DMS53 treated with DMSO at 0.1 percent for 48 hours (cell line): ENCODE measurements at regions not wholly inside any gene's neighbourhood (a gene's known extent, or its start where the extent isn't known, plus 50 kb on each side); places are given as distances from the start of the nearest gene placed in this dataset.

Source experiments
- DNase-seq: peaks from one replicate; lab custom pipeline; 2025; ENCODE audit not compliant: unreplicated experiment; lab: John Stamatoyannopoulos, UW

DNA sequence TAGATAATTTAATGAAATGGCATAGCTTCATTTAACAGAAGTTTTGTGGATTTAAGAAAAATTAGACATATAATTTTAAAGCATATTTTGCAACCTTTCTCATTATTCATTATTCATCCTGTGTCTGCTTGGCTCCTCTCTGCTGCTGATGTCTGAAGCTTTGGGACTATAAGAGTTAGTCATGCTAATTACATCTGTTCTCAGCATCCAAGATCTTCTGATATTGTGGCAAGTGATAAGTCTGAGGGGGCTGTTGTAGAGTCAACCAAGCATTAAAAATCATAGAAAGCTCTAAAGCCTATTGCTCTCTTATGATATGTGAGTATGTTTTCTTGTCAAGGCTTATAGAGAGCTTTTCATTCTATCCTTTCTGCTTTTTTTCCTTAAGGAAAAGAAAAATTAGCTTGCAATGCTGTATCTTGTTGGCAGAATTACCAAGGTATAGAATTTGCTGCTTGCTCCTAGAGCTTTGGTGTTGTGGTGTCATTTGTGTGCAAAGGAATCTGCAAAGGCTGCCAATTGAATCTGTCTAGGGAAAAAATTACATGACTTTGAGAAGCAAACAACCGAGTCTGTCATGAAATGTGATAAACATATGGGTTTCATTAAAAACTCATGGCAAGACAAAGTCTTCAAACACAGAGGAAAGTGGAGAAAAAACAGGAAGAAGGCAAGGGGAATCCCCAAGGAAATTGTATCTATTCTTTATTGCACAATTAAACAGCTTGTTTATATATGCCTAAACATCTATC, 156.1 kb upstream of the DAB2 start:
- DNase-seq = no peak

DNA sequence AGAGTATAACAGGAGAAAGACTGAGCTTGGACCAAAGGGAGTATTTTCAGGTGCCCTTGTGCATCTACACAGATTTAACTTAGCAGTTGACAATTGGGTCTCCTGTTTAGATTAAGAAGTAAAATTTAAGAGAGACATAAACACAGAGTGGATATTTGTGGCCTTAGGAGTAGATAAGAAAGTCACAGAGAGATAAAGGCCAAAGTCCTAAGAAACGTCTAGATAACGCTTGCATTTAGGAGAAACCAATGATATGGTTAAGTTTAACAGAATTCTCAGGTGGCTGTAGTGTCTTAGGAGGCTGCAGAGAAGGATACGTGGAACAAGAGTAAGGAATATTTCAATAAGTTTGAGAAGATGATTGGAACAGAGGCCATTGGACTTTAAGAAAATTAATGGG, 155.0 kb upstream of the DAB2 start:
- no peak for DNase-seq

DNA sequence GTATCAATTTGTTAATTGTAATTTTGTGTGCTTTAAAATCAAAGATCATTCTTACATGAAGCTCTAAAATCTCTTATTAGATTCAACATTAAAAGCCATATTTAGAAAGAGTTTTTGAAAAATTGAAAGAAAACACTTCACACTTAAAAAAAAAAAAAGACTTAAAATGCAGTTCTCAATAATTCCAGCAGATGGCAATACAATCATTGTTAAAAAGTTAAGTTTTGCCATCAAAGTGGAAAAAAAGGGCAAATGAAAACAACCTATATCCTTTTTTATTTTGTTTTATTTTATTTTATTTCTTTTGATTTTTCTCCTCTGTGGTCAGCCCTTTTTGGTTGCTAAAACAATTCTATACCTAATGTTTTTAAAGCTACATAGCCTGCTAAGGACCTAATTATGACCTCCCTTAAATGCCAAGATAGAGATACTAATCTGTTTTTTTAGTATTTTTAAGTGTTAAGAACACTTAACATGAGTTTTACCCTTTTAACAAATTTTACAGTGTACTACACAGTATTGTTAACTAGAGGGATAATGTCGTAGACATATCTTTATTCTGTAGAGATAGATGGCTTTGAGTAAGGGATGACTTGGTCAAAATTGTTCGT, 154.2 kb upstream of the DAB2 start:
- no peak for DNase-seq

DNA sequence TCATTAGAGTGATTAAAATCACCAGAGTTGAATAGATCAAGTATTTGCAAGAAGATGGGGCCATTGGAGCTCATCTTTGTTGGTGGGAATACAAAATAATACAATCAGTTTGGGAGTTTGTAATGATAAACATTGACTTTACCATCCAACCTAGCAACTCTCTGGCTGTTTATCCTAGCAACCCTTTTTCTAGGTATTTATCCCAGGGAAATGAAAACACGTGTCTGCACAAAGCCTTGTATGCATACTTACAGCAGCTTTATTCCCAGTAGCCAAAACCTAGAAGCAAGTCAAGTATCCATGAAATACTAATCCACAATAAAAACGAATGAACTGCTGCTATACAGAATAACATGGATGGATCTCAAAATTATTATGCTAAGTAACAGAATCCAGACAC, 152.7 kb upstream of the DAB2 start:
- DNase-seq = no peak

DNA sequence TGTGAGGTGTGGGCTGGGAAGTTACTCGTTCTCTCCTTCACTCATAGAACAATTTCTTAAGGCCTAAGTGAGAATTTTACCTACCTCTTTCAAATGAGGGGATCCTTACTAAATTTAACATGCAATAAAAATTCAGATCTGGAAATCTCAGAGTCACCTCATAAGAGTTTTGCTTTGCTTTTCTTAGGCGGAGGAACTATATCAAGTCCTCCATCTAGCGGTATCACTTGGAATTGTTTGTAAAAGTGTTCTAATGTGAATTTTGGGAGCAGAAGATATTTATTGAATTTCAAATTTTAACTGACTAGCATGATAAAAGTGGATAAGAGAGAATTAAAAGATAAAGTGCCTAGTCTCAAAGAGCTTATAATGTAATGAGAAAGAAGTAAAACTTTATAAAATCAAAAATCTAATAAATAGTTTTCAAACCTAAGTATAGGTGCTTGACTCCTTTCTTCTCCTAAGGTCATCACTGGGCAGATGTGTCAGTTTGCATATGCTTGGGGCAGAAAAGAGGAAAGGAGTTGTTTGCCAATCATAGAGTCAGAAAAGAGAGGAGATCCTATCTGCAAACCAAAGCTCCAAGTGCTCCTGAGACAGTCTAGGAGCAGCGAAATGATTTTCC, 145.7 kb upstream of the DAB2 start:
- DNase-seq = no peak

DNA sequence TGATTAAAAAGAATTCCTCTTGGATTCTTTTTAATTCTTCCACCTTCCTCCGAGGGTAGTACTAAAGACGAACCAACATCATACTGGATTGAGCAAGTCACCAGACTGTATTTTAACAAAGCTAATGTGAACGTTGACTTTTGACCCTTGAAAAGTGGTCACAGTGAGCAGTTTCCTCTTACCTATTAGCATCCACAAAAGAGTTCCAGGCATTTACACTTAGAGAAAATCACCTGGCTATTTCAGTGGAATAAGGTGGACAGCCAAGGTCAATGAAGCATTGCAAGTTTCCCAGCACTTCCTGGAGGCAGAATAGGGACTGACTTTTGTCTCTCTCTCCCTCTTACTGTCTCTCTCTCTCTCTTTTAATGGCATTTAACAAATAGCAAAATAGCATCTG, 145.1 kb upstream of the DAB2 start:
- no peak for DNase-seq

DNA sequence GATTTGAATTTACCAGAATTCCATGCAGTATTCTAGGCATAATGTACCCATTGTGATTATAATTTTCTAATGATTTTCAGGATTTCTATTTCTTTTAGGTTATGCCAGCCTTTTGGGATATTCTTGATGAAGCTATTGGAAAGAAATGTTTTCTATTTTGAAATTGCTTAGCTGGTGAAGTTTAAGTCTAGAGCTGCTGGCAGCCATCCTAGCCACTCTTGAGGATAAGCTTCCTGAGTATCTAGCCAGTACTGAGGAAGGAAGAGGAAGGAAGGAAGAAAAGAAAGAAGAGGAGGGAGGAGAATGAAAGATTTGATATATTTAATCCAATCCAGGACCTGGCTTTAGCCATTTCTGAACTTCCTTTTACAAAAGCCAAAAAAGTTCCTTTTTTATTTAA, 142.1 kb upstream of the DAB2 start:
- no peak for DNase-seq

DNA sequence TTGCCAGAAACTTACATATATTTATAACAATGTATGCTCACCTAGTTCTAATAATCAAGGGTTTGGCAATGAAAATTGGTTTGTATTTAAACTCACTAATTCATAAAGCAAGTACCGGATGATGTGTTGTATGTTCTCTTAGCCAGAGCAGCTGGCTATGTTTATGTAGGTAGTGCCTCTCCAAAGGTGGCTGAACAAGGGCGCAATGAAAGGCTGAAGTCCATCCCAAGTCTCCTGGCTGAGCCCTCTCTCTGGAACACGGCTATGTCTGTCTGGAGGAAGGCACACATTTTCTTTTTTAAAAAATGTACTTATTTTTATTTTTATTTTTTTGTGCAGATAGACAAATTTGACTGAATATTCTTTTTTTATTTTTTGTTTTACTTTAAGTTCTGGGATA, 141.2 kb upstream of the DAB2 start:
- no peak for DNase-seq

DNA sequence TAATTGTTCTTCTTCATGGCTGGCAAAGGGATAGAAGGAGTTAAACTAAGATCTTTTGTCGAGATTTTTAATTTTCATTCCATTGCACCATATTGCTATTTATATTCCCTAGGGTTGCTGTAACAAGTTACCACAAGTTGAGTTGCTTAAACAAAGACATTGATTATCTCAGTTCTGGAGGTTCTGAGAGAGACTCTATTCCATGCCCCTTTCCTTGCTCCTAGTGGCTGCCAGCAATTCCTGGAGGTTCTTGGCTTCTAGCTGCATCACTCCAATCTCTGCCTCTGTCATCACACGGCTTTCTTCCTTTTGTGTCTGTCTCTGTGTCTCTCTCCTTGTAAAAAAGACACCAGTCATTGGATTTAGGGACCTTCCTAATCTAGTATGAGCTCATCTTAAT, 136.6 kb upstream of the DAB2 start:
- DNase-seq = no peak

DNA sequence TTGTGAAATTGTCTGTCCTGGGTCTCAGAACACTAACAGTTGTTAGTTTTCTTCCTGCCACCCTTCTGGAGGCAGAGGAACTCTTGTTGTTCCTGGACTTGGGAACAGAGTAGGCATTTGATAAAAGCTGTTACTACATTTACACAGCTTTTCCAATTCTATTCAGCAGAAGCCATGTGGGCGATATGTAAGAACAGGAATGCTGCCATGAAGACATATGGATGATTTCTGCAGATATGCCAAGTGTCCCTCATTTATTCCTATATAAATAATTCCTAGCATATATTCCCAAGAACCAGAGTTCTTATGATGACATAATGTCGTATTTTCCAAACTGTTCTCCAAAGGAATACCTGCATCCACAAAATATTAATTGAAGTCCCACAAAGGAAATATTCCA, 135.9 kb upstream of the DAB2 start:
- no peak for DNase-seq

DNA sequence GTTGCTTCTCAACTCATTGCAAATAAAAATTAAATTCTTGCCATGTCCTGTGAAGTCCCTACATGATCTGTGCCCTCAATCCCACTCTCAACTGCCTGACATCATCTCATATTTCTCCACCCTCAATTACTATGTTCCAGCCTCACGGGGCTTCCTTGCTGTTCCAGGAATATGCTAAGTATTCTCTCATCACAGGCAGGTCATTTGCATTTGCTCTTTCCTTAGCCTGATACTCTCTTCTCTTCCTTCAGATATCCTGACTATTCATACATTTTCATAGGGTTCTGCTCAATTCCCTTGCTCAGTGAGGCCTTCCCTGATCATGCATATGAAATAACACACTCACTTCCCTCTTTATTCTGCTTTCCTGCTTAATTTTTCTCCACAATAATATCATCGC, 135.1 kb upstream of the DAB2 start:
- no peak for DNase-seq

DNA sequence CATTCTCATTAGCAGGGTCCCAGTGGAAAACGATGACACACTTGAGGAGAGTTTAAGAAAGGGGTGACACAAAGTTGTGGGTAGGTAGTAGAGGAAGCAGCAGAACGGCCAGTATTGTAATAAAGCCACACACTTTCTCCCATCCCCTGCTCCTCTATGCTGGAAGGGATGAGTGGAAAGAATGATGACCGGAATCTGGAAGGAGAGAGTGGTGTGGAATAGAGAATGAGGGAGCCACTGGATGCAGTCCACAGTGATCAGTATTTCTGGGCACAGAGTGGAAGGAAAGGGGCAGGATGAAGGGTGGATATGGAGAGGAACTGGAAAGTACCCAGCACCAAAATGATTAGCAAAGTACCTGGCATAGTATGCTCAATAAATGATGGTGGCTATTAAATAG, 133.8 kb upstream of the DAB2 start:
- no peak for DNase-seq

DNA sequence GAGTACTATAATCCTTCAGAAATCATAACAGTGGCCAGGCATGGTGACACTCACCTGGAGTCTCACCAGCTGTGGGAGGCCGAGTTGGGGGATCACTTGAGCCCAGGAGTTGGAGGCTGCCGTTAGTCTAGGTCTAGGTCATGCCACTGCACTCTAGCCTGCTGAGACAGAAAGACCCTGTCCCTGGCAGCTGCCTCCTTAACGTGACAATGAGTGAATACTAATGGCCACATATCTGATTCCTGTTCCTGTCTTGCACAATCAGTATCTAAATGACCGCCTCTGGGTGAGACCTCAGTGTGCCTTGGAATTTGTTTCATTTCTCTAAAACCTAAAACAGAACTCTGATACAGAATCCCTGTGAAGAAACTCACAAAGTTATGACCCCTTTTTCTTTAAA, 131.0 kb upstream of the DAB2 start:
- DNase-seq = no peak

DNA sequence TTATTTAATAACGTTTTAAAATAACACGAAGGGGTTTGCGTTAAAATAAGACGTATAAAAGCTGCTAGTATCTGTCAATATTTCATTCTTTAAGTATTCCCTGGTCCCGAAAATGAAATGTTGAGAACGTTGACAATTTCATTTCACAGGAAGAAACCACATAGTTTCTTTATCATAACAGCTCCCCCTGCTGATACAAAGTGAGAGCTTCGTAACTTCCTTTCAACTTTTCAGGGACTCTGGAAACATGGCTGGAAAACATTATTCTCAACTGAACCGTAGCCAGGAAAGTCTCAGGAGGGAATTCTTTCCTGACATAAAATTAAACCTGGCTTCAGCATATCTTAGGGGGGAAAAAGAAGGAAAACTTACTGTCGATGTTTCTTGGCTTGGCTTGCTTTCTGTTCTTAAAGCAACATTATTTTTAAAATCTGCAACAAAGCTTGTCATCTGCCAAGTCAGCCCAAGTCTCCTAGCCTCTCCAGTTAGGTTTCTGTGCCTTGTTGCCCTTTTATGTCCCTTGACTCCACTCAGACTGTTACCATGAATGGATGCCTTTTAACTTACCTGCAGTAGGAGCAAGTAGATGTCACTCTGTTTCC, 122.9 kb upstream of the DAB2 start:
- DNase-seq = peak; percentile 29

DNA sequence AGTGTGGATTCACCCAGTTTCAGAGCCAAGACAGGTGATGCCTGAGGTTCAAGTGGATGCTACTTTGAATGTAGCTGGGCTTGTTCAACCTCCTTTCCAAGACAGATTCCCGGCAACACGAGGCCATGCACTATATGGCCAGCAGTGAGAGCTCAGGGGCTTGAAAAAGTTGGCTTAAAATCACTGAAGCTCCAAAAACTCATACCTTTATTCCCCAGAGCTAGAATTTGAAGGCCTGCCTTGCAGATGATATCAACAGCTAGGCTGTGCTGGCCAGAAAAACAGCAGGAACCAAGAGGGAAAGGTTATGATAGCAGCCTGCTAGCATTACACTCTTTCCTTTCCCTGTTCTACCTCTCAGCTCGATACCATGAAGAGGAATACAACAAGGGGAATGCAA, 120.2 kb upstream of the DAB2 start:
- DNase-seq = no peak

DNA sequence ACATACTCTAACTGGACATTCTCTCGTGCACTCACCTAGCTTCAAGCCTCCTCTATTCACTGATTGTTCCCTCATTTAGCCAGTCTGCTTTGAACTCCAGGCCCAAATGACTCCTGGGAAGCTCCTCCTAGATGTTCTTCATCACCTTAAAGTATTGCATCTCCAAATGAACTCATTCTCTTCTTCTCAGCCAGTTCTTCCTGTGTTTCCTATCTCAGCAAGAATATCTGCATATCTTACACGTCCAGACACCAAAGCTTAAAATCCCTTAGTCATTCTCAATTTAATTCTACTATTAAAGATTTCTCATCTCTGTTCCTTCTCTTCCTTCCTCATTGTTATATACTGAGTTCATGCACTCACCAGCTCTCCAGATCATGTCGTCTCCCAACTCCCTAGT, 118.6 kb upstream of the DAB2 start:
- DNase-seq = no peak

DNA sequence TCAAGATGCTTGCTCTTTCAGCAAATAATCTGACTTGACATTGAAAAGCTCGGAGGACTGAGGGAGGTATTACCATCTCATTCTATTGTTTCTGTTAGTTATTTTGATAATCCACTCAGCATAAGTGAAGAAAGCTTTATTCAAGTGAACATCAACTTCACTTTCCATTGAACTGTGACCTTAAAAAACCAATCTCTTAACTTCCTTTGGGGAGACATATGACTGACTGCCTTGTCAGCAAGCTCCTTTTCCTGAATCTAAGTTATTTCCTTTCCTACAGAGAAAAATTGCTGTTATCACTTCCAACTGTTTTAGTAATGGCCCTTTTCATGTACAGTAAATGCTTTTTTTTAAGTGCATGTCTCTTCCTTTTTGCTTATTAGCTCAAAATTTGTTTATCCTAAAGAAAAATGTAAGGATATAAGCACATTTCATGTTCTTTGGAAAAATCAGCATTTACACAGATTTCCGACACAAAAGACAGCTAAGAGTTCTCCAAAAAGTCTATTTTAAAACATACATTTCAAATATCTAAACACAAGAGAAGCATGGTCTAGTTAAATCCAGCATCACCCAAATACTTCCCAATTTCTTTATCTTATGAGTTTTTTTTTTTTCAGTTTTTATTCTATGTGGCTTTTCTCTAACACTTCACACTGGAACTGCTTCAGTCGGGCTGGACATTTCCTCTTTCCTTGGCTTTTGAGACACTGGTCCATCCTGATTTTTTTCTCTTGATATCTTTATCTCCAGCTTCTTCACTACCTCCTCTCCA, 117.9 kb upstream of the DAB2 start:
- DNase-seq = no peak

DNA sequence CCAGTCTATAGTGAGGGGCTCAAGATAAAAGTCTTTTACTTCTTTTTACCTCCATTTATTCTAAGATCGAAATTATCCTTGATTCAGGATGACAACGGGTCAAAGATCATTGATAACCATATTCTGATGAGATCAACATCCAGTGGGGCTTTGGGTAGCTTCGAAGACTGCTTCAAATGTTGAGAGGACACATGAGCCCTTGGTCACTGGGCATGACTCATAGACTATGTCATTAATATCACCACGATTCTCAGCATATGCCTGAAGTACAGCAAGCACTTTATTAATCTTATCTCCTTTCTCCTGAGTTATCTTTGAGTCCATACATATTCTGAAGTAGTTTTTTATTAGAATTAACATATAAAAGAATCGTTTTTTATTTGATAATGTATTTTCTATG, 117.1 kb upstream of the DAB2 start:
- no peak for DNase-seq

DNA sequence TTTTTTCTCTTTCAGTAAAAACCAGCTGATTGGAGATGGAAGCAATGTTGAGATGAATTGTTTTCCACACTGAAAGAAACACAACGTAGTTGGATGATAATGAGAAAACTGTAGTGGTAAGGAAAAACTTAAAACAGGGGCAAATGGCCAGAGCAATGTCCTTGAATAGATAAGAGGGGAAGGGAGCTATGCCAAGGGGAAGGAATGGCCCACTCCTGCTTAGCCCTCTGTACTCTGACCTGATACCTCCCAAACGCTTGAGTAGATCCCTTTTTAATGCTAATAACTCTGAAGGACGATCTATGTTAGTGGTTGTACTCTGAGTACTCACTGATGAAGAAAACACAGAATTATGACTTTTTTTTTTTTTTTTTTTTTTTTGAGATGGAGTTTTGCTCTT, 114.7 kb upstream of the DAB2 start:
- no peak for DNase-seq

DNA sequence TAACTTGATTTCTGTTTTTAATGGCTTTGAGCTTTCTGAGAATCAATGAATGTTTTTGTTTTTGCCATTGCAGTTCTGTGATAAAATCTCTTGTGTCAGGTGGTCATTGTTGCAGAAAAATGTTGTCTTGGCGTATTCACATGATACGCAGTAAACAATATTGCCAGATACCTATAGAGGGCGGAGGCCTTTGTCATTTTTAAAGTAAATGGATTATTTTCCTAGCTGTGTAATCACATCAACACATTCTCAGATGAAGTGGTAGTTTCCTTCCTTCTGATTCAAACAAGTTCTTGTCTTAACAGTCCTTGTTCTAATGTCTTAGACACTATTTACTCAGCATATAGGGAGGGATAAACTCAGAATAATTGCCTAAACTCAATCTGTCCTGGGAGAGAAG, 109.9 kb upstream of the DAB2 start:
- no peak for DNase-seq

DNA sequence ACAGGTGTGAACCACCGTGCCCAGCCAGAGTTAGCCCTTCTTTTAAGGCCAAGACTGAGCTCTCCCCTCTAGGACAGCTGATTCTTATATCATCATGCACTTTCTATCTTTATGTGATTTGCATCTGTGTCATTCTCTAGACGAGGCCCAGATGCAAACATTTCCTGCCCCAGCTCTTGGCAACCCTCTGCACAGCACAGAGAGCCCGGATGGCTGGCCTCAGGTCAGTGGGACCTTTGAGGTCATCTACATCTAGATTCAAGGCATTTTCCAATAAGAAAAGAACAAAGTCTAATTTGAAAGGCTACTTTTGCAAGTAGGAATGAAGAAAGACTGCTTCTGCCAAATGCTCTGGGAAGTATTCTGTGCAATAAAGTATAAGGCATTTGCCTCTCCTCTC, 109.0 kb upstream of the DAB2 start:
- no peak for DNase-seq

DNA sequence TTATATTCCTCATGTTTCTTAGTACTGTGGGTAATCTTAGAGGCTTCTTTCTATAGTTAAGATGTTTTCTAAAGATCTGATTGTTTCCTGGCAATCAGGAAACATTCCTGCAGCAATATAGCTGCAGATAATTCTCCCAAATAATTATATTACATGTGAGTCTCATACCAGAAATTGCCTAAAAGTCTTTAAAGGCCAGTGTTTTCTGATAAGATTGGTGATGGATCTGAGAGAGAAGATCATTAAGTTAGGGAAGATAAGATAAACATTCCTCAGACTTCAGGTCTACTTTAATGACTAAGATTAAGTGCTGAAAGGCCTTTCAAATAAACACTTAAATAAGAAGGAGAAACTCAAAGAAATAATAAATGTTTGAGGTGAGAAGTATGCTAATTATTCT, 107.7 kb upstream of the DAB2 start:
- DNase-seq = no peak
